K562 (cell line): ENCODE measurements at regions not wholly inside any gene's neighbourhood (a gene's known extent, or its start where the extent isn't known, plus 50 kb on each side); places are given as distances from the start of the nearest gene placed in this dataset.

Experiments used
- CBFA2T2 ChIP-seq: fragments of 450-650 bp; conservative IDR thresholded peaks from 2 replicates; pipeline ENCODE4 v1.6.1; 2017; ENCODE audit warnings: mild to moderate bottlenecking
- GTF2F1 ChIP-seq: IDR thresholded peaks from 2 replicates; pipeline ENCODE4 v1.6.1; 2011; ENCODE audit warnings: low read depth, low read length, improper control_type of control experiment
- TRIM24 ChIP-seq, 2 experiments: fragments of 450-650 bp; IDR thresholded peaks; 2 replicates each; pipeline ENCODE4 v1.6.1; 2016
- TF ChIP-seq, protein P1 (sequence below), 2 experiments: fragments of 450-650 bp; IDR thresholded peaks; 2 replicates each; pipeline ENCODE4 v1.6.1; 2016; ENCODE audit warnings: mild to moderate bottlenecking in 2 of 2, borderline replicate concordance in 1 of 2, low read depth in 1 of 2, moderate library complexity in 1 of 2

GRCh38 chr4:108488865-108489264 is 131.5 kb upstream of the RPL34 start (continued):
- TF ChIP-seq, protein P1, sequence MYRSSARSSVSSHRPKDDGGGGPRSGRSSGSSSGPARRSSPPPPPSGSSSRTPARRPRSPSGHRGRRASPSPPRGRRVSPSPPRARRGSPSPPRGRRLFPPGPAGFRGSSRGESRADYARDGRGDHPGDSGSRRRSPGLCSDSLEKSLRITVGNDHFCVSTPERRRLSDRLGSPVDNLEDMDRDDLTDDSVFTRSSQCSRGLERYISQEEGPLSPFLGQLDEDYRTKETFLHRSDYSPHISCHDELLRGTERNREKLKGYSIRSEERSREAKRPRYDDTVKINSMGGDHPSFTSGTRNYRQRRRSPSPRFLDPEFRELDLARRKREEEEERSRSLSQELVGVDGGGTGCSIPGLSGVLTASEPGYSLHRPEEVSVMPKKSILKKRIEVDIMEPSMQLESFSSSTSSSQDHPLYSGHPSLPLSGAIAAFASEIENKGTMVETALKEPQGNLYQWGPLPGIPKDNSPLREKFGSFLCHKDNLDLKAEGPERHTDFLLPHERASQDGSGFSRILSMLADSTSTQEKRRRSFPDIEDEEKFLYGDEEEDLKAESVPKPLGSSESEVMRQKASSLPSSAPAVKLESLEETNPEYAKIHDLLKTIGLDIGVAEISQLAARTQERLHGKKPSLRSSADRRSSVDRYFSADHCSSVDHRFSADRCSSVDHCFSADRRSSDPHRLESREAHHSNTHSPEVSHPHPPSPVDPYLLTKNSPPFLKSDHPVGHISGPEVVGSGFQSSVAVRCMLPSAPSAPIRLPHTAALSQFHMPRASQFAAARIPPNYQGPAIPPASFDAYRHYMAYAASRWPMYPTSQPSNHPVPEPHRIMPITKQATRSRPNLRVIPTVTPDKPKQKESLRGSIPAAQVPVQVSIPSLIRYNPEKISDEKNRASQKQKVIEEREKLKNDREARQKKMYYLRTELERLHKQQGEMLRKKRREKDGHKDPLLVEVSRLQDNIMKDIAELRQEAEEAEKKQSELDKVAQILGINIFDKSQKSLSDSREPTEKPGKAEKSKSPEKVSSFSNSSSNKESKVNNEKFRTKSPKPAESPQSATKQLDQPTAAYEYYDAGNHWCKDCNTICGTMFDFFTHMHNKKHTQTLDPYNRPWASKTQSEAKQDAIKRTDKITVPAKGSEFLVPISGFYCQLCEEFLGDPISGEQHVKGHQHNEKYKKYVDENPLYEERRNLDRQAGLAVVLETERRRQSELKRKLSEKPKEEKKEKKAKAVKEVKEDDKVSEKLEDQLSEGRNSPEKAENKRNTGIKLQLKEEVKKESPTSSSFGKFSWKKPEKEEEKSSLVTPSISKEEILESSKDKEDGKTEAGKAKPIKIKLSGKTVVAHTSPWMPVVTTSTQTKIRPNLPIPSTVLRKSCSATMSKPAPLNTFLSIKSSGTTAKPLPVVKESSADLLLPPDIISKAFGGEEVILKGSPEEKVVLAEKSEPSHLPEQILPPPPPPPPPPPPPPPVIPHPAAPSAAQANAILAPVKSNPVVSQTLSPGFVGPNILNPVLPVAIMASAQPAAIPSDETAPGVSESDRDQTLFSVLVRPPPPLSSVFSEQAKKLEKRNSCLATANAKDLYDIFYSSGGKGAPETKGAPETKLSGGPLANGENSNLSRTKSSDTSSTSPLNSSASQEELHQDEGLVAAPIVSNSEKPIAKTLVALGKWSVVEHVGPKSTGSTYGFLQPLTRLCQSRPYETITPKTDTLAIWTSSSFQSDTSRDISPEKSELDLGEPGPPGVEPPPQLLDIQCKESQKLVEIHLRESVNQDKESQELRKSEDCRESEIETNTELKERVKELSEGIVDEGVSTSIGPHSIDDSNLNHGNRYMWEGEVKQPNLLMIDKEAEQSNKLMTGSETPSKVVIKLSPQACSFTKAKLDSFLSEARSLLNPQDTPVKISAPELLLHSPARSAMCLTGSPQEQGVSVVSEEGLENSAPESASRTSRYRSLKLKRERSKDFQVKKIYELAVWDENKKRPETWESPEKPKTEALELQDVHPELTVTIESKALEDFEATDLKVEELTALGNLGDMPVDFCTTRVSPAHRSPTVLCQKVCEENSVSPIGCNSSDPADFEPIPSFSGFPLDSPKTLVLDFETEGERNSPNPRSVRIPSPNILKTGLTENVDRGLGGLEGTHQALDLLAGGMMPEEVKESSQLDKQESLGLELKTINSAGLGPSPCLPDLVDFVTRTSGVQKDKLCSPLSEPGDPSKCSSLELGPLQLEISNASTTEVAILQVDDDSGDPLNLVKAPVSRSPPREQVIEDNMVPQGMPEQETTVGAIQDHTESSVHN (IDR thresholded peaks at IDR 0.05; ENCODE audit: borderline replicate concordance in 1 of 2, low read depth in 1 of 2), result no peak
- TF ChIP-seq GTF2F1 (no peak), CBFA2T2 (no peak), TRIM24 (IDR thresholded peaks at IDR 0.05) (no peak)
